Thyroid gland (tissue), 4 donors: ENCODE measurements at regions not wholly inside any gene's neighbourhood (a gene's known extent, or its start where the extent isn't known, plus 50 kb on each side); places are given as distances from the start of the nearest gene placed in this dataset.

Experiments used
- DNase-seq, 2 donors: peaks; one replicate each; pipeline ENCODE4 v3.0.0-alpha.2; 2019
- H3K27ac ChIP-seq, 3 donors: fragments of 200-600 bp; sonication (generic); 1 replicate in 2 of 3; 2 replicates in 1 of 3; pipeline ENCODE4 v1.5.1; 2016 to 2019; ENCODE audit warnings: mild to moderate bottlenecking in 1 of 3, moderate library complexity in 1 of 3
- H3K27me3 ChIP-seq: fragments of 200-600 bp; sonication (generic); one replicate; pipeline ENCODE4 v1.5.1; 2019
- H3K36me3 ChIP-seq, 2 donors: fragments of 200-600 bp; sonication (generic); one replicate each; pipeline ENCODE4 v1.5.1; 2016 to 2019
- H3K4me1 ChIP-seq, 2 donors: fragments of 200-600 bp; sonication (generic); one replicate each; pipeline ENCODE4 v1.5.1; 2017 to 2019
- H3K4me3 ChIP-seq, 3 donors: fragments of 200-600 bp; sonication (generic); replicated peaks in 1 of 3; 1 replicate in 2 of 3; 2 replicates in 1 of 3; pipeline ENCODE4 v1.5.1; 2016; ENCODE audit warnings: mild to moderate bottlenecking in 1 of 3
- H3K9me3 ChIP-seq: fragments of 200-600 bp; sonication (generic); one replicate; pipeline ENCODE4 v1.5.1; 2017
- POLR2A ChIP-seq, 2 donors: fragments of 450-650 bp; IDR thresholded peaks; one replicate each; pipeline ENCODE4 v1.6.1; 2017; ENCODE audit warnings: antibody characterized with exemption in 2 of 2, mild to moderate bottlenecking in 2 of 2, moderate library complexity in 1 of 2
- WGBS, 2 donors: methylation state at CpG; one replicate each; pipeline ENCODE4 v1.1.5; 2017; 5-methylcytosine and 5-hydroxymethylcytosine counted together
- intact Hi-C: fragments of 100-400 bp; cut with DNase I; formaldehyde crosslinking; loops from one replicate; pipeline ENCODE4 v1.15.1; 2023
- TF ChIP-seq, protein P1 (sequence below), 6 experiments: fragments of 200-600 bp in 3 of 6; fragments of 450-650 bp in 3 of 6; sonication (generic) in 3 of 6; IDR thresholded peaks; one replicate each; pipeline ENCODE4 v1.5.1; 2016 to 2019; ENCODE audit warnings: antibody characterized with exemption in 6 of 6, mild to moderate bottlenecking in 2 of 6, inconsistent platforms in 1 of 6, moderate library complexity in 1 of 6

- intact Hi-C loops: no loop called here
- no peaks in the 10 kb centered on the region for H3K4me1 ChIP-seq
- TF ChIP-seq, protein P1, sequence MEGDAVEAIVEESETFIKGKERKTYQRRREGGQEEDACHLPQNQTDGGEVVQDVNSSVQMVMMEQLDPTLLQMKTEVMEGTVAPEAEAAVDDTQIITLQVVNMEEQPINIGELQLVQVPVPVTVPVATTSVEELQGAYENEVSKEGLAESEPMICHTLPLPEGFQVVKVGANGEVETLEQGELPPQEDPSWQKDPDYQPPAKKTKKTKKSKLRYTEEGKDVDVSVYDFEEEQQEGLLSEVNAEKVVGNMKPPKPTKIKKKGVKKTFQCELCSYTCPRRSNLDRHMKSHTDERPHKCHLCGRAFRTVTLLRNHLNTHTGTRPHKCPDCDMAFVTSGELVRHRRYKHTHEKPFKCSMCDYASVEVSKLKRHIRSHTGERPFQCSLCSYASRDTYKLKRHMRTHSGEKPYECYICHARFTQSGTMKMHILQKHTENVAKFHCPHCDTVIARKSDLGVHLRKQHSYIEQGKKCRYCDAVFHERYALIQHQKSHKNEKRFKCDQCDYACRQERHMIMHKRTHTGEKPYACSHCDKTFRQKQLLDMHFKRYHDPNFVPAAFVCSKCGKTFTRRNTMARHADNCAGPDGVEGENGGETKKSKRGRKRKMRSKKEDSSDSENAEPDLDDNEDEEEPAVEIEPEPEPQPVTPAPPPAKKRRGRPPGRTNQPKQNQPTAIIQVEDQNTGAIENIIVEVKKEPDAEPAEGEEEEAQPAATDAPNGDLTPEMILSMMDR (IDR thresholded peaks at IDR 0.05): no peak
- TF ChIP-seq POLR2A (IDR thresholded peaks at IDR 0.05): no peak
- no peak overlapping the region for H3K27ac ChIP-seq
- H3K4me3 ChIP-seq: no peak overlapping the region
- H3K9me3 ChIP-seq: no peaks in the 10 kb centered on the region
- DNase-seq: no peak
- H3K36me3 ChIP-seq: no peaks in the 10 kb centered on the region
- 69 to 79% methylated on average over 6 of the region's 6 CpGs for WGBS, 2 donors
- H3K27me3 ChIP-seq: no peaks in the 10 kb centered on the region
These were observed 441.4 kb downstream of the SH3GL2 start for GRCh38 chr9:18020121-18020745.

- TF ChIP-seq POLR2A (IDR thresholded peaks at IDR 0.05): no peak
- TF ChIP-seq, protein P1 (IDR thresholded peaks at IDR 0.05): no peak
- Histone ChIP-seq H3K27ac (no peak overlapping the region), H3K36me3 (no peaks in the 10 kb centered on the region), H3K4me1 (no peaks in the 10 kb centered on the region), H3K4me3 (no peak overlapping the region), H3K9me3 (no peaks in the 10 kb centered on the region), H3K27me3 (no peaks in the 10 kb centered on the region)
- WGBS, 2 donors: 92 to 96% methylated on average over 2 of the region's 2 CpGs
- intact Hi-C loops: no loop called here
- DNase-seq: no peak
These were observed 443.8 kb downstream of the SH3GL2 start for GRCh38 chr9:18022642-18023041.

- 75 to 81% methylated on average over 3 of the region's 3 CpGs for WGBS, 2 donors
- Histone ChIP-seq H3K36me3 (no peaks in the 10 kb centered on the region), H3K27me3 (no peaks in the 10 kb centered on the region), H3K4me3 (no peak overlapping the region), H3K27ac (no peak overlapping the region), H3K4me1 (no peaks in the 10 kb centered on the region), H3K9me3 (no peaks in the 10 kb centered on the region)
- TF ChIP-seq, protein P1 (IDR thresholded peaks at IDR 0.05): no peak
- TF ChIP-seq POLR2A (IDR thresholded peaks at IDR 0.05): no peak
- no peak for DNase-seq
- intact Hi-C loops: no loop called here
These were observed 444.5 kb downstream of the SH3GL2 start for GRCh38 chr9:18023332-18023731.

DNA sequence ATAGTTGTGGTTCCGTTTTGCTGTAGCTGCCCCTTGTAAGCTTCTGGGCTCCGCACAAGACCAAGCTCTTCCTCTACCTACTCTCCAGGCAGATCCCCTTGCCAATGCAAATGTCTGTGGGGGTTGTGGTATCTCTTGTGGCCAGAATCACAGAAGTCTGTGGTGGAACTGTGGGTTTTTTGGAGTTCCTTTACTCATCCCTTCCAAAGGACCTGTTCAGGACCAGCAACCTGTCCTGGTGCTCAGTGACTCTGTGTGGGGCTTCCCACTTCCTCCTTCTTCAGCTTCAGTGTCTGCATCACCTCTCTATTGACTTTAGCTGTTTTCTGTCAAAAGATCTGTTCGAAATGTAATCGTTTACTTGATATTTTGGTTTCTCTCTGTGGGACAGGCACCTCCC lies 441.3 kb upstream of the ADAMTSL1 start:
- intact Hi-C loops: no loop called here
- Histone ChIP-seq H3K4me3 (no peak overlapping the region), H3K4me1 (no peaks in the 10 kb centered on the region), H3K27me3 (no peaks in the 10 kb centered on the region), H3K9me3 (no peaks in the 10 kb centered on the region), H3K36me3 (no peaks in the 10 kb centered on the region), H3K27ac (no peak overlapping the region)
- TF ChIP-seq, protein P1 (IDR thresholded peaks at IDR 0.05): no peak
- no peak for TF ChIP-seq POLR2A (IDR thresholded peaks at IDR 0.05)
- no peak for DNase-seq
- 88 to 90% methylated on average over 2 to 4 of the region's 4 CpGs for WGBS, 2 donors

GRCh38 chr9:18036422-18037187 lies 437.3 kb upstream of the ADAMTSL1 start:
- TF ChIP-seq POLR2A (IDR thresholded peaks at IDR 0.05): no peak
- TF ChIP-seq, protein P1 (IDR thresholded peaks at IDR 0.05): no peak
- Histone ChIP-seq H3K4me3 (no peak overlapping the region), H3K9me3 (no peaks in the 10 kb centered on the region), H3K4me1 (no peaks in the 10 kb centered on the region), H3K36me3 (no peaks in the 10 kb centered on the region), H3K27me3 (no peaks in the 10 kb centered on the region), H3K27ac (no peak overlapping the region)
- 59% methylated on average over 3 of the region's 3 CpGs for WGBS, 2 donors
- intact Hi-C loops: no loop called here
- DNase-seq: no peak
